ENCODE measurements at regions not wholly inside any gene's neighbourhood (a gene's known extent, or its start where the extent isn't known, plus 50 kb on each side); places are given as distances from the start of the nearest gene placed in this dataset.

DNA sequence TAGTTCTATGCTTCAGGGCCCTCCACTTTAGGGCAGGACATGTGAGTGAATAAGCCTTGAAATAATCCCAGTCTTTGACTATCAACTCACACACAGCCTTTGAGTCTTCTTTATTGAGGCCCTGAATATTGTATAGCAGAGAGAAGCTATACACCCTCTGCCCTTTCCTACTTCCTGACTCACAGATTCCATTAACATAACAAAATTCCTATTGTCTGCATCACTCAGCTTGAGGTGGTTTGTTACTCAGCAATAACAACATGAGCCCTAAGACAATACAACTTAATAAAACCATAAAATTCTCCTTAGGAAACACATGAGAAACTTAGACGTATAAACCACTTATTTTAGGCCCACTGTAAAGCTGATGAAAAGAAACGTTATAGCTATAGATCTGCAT lies 680.3 kb upstream of the DIAPH2 start:
- no peaks in the 10 kb centered on the region for H3K4me1 ChIP-seq (ENCODE audit: insufficient read depth, low read length)
- 5% methylated on average over 2 of the region's 2 CpGs for WGBS (ENCODE audit: low lambda C conversion rate)
- no peaks in the 10 kb centered on the region for H3K36me3 ChIP-seq (replicated peaks in 1 of 2; ENCODE audit: control insufficient read depth in 1 of 2, insufficient read depth in 2 of 2, low read length in 2 of 2)
- no peak overlapping the region for H3K9ac ChIP-seq (ENCODE audit: insufficient read depth, low read depth, low read length)
- BruUV-seq (replicated peaks) = no TSS peak
- H3K79me2 ChIP-seq (ENCODE audit: insufficient read depth, low read length) = no peaks in the 10 kb centered on the region
- ChIA-PET CTCF (ENCODE audit: low intra/inter-chr PET ratio, low total read pairs) (no interaction called here), POLR2A (no interaction called here)
- in situ Hi-C loops (cut with HindIII; ENCODE audit: extremely low pct_ligation_motif_present, low pct_unique_long_range_greater_than_20kb) (no loop called here), intact Hi-C loops (cut with micrococcal nuclease; ENCODE audit: unreplicated experiment) (no loop called here)
- FAIRE-seq (no peak), ATAC-seq (no peak), DNase-seq (ENCODE audit: low spot score) (no peak)
- no peak overlapping the region for H3K4me2 ChIP-seq (ENCODE audit: low read depth, low read length)
- H4K20me1 ChIP-seq (ENCODE audit: insufficient read depth, low read length) = no peaks in the 10 kb centered on the region
- no peak overlapping the region for H2AFZ ChIP-seq (ENCODE audit: low read length)
- no peaks in the 10 kb centered on the region for H3K27me3 ChIP-seq (ENCODE audit: control insufficient read depth in 1 of 2, insufficient read depth in 2 of 2, low read length in 2 of 2)
- TF ChIP-seq ARHGAP35 (CRISPR knock-in tag; IDR thresholded peaks at IDR 0.05; ENCODE audit: borderline replicate concordance) (no peak), ZNF280D (CRISPR knock-in tag; IDR thresholded peaks at IDR 0.05) (no peak), ONECUT2 (CRISPR knock-in tag; IDR thresholded peaks at IDR 0.05) (no peak), ZSCAN9 (CRISPR knock-in tag; IDR thresholded peaks at IDR 0.05; ENCODE audit: borderline replicate concordance) (no peak), HCFC1 (IDR thresholded peaks at IDR 0.05; ENCODE audit: low read depth, low read length) (no peak), ZNF652 (CRISPR knock-in tag; IDR thresholded peaks at IDR 0.05; ENCODE audit: borderline replicate concordance, low read depth) (no peak), ZNF839 (CRISPR knock-in tag; IDR thresholded peaks at IDR 0.05; ENCODE audit: borderline replicate concordance) (no peak), ZNF232 (CRISPR knock-in tag; IDR thresholded peaks at IDR 0.05; ENCODE audit: borderline replicate concordance) (no peak), ZFP91 (CRISPR knock-in tag; IDR thresholded peaks at IDR 0.05; ENCODE audit: borderline replicate concordance) (no peak), ZNF225 (CRISPR knock-in tag; IDR thresholded peaks at IDR 0.05) (no peak), NFYB (CRISPR knock-in tag; IDR thresholded peaks at IDR 0.05) (no peak), GTF3A (CRISPR knock-in tag; conservative IDR thresholded peaks at IDR 0.05) (no peak), ZNF614 (CRISPR knock-in tag; IDR thresholded peaks at IDR 0.05; ENCODE audit: borderline replicate concordance) (no peak), ZNF34 (CRISPR knock-in tag; IDR thresholded peaks at IDR 0.05; ENCODE audit: borderline replicate concordance) (no peak), MED8 (CRISPR knock-in tag; IDR thresholded peaks at IDR 0.05; ENCODE audit: insufficient replicate concordance) (no peak), CBFB (CRISPR knock-in tag; IDR thresholded peaks at IDR 0.05) (no peak)
- TF ChIP-seq, protein P1, sequence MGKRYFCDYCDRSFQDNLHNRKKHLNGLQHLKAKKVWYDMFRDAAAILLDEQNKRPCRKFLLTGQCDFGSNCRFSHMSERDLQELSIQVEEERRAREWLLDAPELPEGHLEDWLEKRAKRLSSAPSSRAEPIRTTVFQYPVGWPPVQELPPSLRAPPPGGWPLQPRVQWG (CRISPR knock-in tag; IDR thresholded peaks at IDR 0.05; ENCODE audit: borderline replicate concordance, low read depth) = no peak
- TF ChIP-seq, protein P2, sequence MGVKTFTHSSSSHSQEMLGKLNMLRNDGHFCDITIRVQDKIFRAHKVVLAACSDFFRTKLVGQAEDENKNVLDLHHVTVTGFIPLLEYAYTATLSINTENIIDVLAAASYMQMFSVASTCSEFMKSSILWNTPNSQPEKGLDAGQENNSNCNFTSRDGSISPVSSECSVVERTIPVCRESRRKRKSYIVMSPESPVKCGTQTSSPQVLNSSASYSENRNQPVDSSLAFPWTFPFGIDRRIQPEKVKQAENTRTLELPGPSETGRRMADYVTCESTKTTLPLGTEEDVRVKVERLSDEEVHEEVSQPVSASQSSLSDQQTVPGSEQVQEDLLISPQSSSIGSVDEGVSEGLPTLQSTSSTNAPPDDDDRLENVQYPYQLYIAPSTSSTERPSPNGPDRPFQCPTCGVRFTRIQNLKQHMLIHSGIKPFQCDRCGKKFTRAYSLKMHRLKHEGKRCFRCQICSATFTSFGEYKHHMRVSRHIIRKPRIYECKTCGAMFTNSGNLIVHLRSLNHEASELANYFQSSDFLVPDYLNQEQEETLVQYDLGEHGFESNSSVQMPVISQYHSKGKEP (CRISPR knock-in tag; IDR thresholded peaks at IDR 0.05) = no peak
- TF ChIP-seq, protein P3, sequence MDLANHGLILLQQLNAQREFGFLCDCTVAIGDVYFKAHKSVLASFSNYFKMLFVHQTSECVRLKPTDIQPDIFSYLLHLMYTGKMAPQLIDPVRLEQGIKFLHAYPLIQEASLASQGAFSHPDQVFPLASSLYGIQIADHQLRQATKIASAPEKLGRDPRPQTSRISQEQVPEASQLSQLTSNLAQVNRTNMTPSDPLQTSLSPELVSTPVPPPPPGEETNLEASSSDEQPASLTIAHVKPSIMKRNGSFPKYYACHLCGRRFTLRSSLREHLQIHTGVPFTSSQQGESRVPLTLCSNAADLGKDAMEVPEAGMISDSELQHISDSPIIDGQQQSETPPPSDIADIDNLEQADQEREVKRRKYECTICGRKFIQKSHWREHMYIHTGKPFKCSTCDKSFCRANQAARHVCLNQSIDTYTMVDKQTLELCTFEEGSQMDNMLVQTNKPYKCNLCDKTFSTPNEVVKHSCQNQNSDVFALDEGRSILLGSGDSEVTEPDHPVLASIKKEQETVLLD (CRISPR knock-in tag; IDR thresholded peaks at IDR 0.05; ENCODE audit: low read depth) = no peak
- H3K9me3 ChIP-seq (ENCODE audit: low read length) = no peaks in the 10 kb centered on the region
- no peak overlapping the region for H3K27ac ChIP-seq (ENCODE audit: extremely low read length, insufficient read depth, low read length)
- H3K4me3 ChIP-seq (replicated peaks in 1 of 3; ENCODE audit: insufficient read depth in 1 of 3, low read depth in 2 of 3, low read length in 3 of 3) = no peak overlapping the region

All from HepG2 (cell line).